HepG2 (cell line): ENCODE measurements at regions not wholly inside any gene's neighbourhood (a gene's known extent, or its start where the extent isn't known, plus 50 kb on each side); places are given as distances from the start of the nearest gene placed in this dataset.

Experiments used
- CBX5 ChIP-seq: sonication (generic); formaldehyde crosslinking; IDR thresholded peaks from 2 replicates; pipeline ENCODE4 v1.4.0; 2020; ENCODE audit warnings: missing genetic modification reagents, borderline replicate concordance
- IRF2 ChIP-seq: IDR thresholded peaks from 2 replicates; pipeline ENCODE4 v1.6.1; 2018; ENCODE audit warnings: missing genetic modification reagents, missing compliant biosample characterization
- KAT8 ChIP-seq: IDR thresholded peaks from 2 replicates; pipeline ENCODE4 v1.6.1; 2016; ENCODE audit warnings: missing genetic modification reagents, missing compliant biosample characterization
- PAF1 ChIP-seq: IDR thresholded peaks from 2 replicates; pipeline ENCODE4 v1.6.1; 2016; ENCODE audit warnings: missing genetic modification reagents, missing compliant biosample characterization
- SMARCC2 ChIP-seq: fragments of 450-650 bp; IDR thresholded peaks from 2 replicates; pipeline ENCODE4 v1.6.1; 2017; ENCODE audit warnings: antibody characterized with exemption, mild to moderate bottlenecking
- SNAI1 ChIP-seq: sonication (generic); formaldehyde crosslinking; IDR thresholded peaks from 2 replicates; pipeline ENCODE4 v1.5.0; 2020; ENCODE audit warnings: mild to moderate bottlenecking, missing genetic modification reagents, borderline replicate concordance
- ZBTB21 ChIP-seq: sonication (generic); formaldehyde crosslinking; IDR thresholded peaks from 2 replicates; pipeline ENCODE4 v1.4.0; 2020; ENCODE audit warnings: missing genetic modification reagents
- ZKSCAN8 ChIP-seq: IDR thresholded peaks from 2 replicates; pipeline ENCODE4 v1.6.1; 2016; ENCODE audit warnings: borderline replicate concordance, missing genetic modification reagents, missing compliant biosample characterization
- ZNF101 ChIP-seq: sonication (generic); formaldehyde crosslinking; IDR thresholded peaks from 2 replicates; pipeline ENCODE4 v1.4.0; 2020; ENCODE audit warnings: mild to moderate bottlenecking, low read depth, missing genetic modification reagents, borderline replicate concordance
- ZNF256 ChIP-seq: sonication (generic); formaldehyde crosslinking; conservative IDR thresholded peaks from 2 replicates; pipeline ENCODE4 v1.4.0; 2020; ENCODE audit warnings: missing genetic modification reagents
- TF ChIP-seq, protein P1 (sequence below): sonication (generic); formaldehyde crosslinking; IDR thresholded peaks from 2 replicates; pipeline ENCODE4 v1.4.0; 2020; ENCODE audit warnings: mild to moderate bottlenecking, missing genetic modification reagents
- TF ChIP-seq, protein P2 (sequence below): sonication (generic); formaldehyde crosslinking; IDR thresholded peaks from 2 replicates; pipeline ENCODE4 v1.9.0; 2021; ENCODE audit warnings: mild to moderate bottlenecking, missing genetic modification reagents
- TF ChIP-seq, protein P3 (sequence below): IDR thresholded peaks from 2 replicates; pipeline ENCODE4 v1.6.1; 2018; ENCODE audit warnings: missing genetic modification reagents
- TF ChIP-seq, protein P4 (sequence below): sonication (generic); formaldehyde crosslinking; IDR thresholded peaks from 2 replicates; pipeline ENCODE4 v1.4.0; 2020; ENCODE audit warnings: missing genetic modification reagents
- TF ChIP-seq, protein P5 (sequence below): sonication (generic); formaldehyde crosslinking; IDR thresholded peaks from 2 replicates; pipeline ENCODE4 v1.4.0; 2020; ENCODE audit warnings: missing genetic modification reagents

DNA sequence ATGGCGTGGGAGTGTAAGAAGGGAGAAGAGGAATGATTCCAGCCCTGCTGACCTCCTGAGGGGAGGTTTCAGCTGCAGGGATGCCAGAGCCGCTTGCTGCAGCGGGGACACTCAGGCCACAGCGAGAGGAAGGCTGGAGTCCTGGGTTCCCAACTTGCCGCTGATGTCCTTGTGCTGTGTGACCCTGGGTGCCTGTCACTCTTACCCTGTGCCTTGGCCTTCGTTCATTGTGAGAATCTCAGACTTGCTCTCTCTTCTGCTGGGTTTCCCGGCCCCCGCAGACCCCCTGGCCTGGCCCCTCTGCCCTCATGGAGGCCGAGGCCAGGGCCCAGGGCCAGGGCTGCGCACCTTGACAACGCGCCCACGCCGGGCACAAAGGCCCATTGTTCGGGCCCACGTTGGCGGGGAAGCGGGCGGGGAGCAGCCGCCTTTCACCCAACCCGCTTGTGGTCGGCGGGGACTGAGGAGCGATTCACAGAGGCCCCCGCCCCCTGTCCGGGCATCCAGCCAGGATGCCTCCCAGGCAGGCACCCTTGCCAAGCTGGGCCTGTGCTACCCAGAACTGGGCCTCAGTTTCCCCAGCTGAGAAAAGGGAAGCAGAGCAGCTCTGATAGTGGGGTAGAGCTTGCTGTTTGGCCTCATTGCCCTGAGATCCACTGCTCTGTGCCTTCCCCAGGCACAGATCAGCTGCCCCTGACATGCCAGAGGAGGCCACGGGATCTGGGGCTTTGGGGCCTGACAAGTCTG is 52.4 kb downstream of the CEBPB start (continued):
- TF ChIP-seq, protein P1, sequence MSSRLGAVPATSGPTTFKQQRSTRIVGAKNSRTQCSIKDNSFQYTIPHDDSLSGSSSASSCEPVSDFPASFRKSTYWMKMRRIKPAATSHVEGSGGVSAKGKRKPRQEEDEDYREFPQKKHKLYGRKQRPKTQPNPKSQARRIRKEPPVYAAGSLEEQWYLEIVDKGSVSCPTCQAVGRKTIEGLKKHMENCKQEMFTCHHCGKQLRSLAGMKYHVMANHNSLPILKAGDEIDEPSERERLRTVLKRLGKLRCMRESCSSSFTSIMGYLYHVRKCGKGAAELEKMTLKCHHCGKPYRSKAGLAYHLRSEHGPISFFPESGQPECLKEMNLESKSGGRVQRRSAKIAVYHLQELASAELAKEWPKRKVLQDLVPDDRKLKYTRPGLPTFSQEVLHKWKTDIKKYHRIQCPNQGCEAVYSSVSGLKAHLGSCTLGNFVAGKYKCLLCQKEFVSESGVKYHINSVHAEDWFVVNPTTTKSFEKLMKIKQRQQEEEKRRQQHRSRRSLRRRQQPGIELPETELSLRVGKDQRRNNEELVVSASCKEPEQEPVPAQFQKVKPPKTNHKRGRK, result 0 out of 2 replicates have a peak, but pooled peaks have one; percentile 19
- TF ChIP-seq SNAI1 (0 out of 2 replicates have a peak, but pooled peaks have one; percentile 77), SMARCC2 (no peak), ZNF101 (CRISPR knock-in tag) (no peak), ZBTB21 (no peak), IRF2 (CRISPR knock-in tag) (peak; percentile 68; the same call in 1 of the 2 replicates), PAF1 (CRISPR knock-in tag) (no peak), ZKSCAN8 (CRISPR knock-in tag) (peak; percentile 83; the same call in 1 of the 2 replicates), KAT8 (CRISPR knock-in tag) (peak; percentile 89), CBX5 (peak; percentile 37; the same call in 1 of the 2 replicates), ZNF256 (CRISPR knock-in tag) (0 out of 2 replicates have a peak, but pooled peaks have one; percentile 68)
- TF ChIP-seq, protein P2, sequence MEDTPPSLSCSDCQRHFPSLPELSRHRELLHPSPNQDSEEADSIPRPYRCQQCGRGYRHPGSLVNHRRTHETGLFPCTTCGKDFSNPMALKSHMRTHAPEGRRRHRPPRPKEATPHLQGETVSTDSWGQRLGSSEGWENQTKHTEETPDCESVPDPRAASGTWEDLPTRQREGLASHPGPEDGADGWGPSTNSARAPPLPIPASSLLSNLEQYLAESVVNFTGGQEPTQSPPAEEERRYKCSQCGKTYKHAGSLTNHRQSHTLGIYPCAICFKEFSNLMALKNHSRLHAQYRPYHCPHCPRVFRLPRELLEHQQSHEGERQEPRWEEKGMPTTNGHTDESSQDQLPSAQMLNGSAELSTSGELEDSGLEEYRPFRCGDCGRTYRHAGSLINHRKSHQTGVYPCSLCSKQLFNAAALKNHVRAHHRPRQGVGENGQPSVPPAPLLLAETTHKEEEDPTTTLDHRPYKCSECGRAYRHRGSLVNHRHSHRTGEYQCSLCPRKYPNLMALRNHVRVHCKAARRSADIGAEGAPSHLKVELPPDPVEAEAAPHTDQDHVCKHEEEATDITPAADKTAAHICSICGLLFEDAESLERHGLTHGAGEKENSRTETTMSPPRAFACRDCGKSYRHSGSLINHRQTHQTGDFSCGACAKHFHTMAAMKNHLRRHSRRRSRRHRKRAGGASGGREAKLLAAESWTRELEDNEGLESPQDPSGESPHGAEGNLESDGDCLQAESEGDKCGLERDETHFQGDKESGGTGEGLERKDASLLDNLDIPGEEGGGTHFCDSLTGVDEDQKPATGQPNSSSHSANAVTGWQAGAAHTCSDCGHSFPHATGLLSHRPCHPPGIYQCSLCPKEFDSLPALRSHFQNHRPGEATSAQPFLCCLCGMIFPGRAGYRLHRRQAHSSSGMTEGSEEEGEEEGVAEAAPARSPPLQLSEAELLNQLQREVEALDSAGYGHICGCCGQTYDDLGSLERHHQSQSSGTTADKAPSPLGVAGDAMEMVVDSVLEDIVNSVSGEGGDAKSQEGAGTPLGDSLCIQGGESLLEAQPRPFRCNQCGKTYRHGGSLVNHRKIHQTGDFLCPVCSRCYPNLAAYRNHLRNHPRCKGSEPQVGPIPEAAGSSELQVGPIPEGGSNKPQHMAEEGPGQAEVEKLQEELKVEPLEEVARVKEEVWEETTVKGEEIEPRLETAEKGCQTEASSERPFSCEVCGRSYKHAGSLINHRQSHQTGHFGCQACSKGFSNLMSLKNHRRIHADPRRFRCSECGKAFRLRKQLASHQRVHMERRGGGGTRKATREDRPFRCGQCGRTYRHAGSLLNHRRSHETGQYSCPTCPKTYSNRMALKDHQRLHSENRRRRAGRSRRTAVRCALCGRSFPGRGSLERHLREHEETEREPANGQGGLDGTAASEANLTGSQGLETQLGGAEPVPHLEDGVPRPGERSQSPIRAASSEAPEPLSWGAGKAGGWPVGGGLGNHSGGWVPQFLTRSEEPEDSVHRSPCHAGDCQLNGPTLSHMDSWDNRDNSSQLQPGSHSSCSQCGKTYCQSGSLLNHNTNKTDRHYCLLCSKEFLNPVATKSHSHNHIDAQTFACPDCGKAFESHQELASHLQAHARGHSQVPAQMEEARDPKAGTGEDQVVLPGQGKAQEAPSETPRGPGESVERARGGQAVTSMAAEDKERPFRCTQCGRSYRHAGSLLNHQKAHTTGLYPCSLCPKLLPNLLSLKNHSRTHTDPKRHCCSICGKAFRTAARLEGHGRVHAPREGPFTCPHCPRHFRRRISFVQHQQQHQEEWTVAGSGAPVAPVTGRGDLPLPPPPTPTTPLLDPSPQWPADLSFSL (CRISPR knock-in tag), result 0 out of 2 replicates have a peak, but pooled peaks have one; percentile 46
- TF ChIP-seq, protein P3, sequence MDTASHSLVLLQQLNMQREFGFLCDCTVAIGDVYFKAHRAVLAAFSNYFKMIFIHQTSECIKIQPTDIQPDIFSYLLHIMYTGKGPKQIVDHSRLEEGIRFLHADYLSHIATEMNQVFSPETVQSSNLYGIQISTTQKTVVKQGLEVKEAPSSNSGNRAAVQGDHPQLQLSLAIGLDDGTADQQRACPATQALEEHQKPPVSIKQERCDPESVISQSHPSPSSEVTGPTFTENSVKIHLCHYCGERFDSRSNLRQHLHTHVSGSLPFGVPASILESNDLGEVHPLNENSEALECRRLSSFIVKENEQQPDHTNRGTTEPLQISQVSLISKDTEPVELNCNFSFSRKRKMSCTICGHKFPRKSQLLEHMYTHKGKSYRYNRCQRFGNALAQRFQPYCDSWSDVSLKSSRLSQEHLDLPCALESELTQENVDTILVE (CRISPR knock-in tag), result peak; percentile 80; the same call in 1 of the 2 replicates
- TF ChIP-seq, protein P4, sequence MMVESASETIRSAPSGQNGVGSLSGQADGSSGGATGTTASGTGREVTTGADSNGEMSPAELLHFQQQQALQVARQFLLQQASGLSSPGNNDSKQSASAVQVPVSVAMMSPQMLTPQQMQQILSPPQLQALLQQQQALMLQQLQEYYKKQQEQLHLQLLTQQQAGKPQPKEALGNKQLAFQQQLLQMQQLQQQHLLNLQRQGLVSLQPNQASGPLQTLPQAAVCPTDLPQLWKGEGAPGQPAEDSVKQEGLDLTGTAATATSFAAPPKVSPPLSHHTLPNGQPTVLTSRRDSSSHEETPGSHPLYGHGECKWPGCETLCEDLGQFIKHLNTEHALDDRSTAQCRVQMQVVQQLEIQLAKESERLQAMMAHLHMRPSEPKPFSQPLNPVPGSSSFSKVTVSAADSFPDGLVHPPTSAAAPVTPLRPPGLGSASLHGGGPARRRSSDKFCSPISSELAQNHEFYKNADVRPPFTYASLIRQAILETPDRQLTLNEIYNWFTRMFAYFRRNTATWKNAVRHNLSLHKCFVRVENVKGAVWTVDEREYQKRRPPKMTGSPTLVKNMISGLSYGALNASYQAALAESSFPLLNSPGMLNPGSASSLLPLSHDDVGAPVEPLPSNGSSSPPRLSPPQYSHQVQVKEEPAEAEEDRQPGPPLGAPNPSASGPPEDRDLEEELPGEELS (CRISPR knock-in tag), result peak; percentile 77
- TF ChIP-seq, protein P5, sequence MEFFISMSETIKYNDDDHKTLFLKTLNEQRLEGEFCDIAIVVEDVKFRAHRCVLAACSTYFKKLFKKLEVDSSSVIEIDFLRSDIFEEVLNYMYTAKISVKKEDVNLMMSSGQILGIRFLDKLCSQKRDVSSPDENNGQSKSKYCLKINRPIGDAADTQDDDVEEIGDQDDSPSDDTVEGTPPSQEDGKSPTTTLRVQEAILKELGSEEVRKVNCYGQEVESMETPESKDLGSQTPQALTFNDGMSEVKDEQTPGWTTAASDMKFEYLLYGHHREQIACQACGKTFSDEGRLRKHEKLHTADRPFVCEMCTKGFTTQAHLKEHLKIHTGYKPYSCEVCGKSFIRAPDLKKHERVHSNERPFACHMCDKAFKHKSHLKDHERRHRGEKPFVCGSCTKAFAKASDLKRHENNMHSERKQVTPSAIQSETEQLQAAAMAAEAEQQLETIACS (CRISPR knock-in tag), result no peak
